ENCODE measurements at regions not wholly inside any gene's neighbourhood (a gene's known extent, or its start where the extent isn't known, plus 50 kb on each side); places are given as distances from the start of the nearest gene placed in this dataset.

- TF ChIP-seq RAD21 (IDR thresholded peaks at IDR 0.05; ENCODE audit: low read depth) (no peak), USF1 (IDR thresholded peaks at IDR 0.05) (no peak), REST (IDR thresholded peaks at IDR 0.05; ENCODE audit: low read depth) (no peak), MAX (IDR thresholded peaks at IDR 0.05) (no peak), EP300 (IDR thresholded peaks at IDR 0.05; ENCODE audit: borderline replicate concordance) (no peak), EGR1 (IDR thresholded peaks at IDR 0.05) (no peak), TAF1 (IDR thresholded peaks at IDR 0.05; ENCODE audit: low read depth) (no peak), CEBPB (IDR thresholded peaks at IDR 0.05) (no peak), NFIC (IDR thresholded peaks at IDR 0.05) (no peak), ZBTB7A (IDR thresholded peaks at IDR 0.05; ENCODE audit: low read depth) (no peak), YY1 (IDR thresholded peaks at IDR 0.05; ENCODE audit: low read depth) (no peak), TEAD4 (IDR thresholded peaks at IDR 0.05) (no peak), TCF12 (IDR thresholded peaks at IDR 0.05; ENCODE audit: low read depth) (no peak)
Observed at GRCh38 chr6:137744877-137745276, 122.2 kb upstream of the TNFAIP3 start.
